ENCODE measurements at regions not wholly inside any gene's neighbourhood (a gene's known extent, or its start where the extent isn't known, plus 50 kb on each side); places are given as distances from the start of the nearest gene placed in this dataset.

GRCh38 chr17:51365090-51365489, 104.7 kb downstream of the UTP18 start:
- Histone ChIP-seq H3F3A (replicated peaks; ENCODE audit: low read depth) (no peaks in the 10 kb centered on the region), H4K20me1 (replicated peaks; ENCODE audit: insufficient read depth) (no peaks in the 10 kb centered on the region), H3K36me3 (ENCODE audit: insufficient read depth) (no peaks in the 10 kb centered on the region), H3K4me3 (no peak overlapping the region), H3K27me3 (ENCODE audit: insufficient read depth) (no peaks in the 10 kb centered on the region), H2AFZ (no peak overlapping the region), H3K4me1 (ENCODE audit: insufficient read depth) (peaks cover 14% of the 10 kb centered on the region), H3K27ac (ENCODE audit: low read depth) (no peak overlapping the region), H3K9me2 (ENCODE audit: insufficient read depth) (peaks cover 7% of the 10 kb centered on the region; the same call in 1 of the 2 replicates), H3K79me2 (replicated peaks; ENCODE audit: insufficient read depth) (no peaks in the 10 kb centered on the region), H3K4me2 (no peak overlapping the region)
- H3K36me3 Mint-ChIP-seq (ENCODE audit: low read depth) = peaks cover 6% of the 10 kb centered on the region; the same call in 1 of the 3 replicates
- peaks cover 15% of the 10 kb centered on the region for H3K9me3 Mint-ChIP-seq
- H3K27me3 Mint-ChIP-seq (ENCODE audit: insufficient read depth, low read depth, poor library complexity) = peaks cover 2% of the 10 kb centered on the region
- no peak overlapping the region for H3K27ac Mint-ChIP-seq
- TF ChIP-seq, protein P1, sequence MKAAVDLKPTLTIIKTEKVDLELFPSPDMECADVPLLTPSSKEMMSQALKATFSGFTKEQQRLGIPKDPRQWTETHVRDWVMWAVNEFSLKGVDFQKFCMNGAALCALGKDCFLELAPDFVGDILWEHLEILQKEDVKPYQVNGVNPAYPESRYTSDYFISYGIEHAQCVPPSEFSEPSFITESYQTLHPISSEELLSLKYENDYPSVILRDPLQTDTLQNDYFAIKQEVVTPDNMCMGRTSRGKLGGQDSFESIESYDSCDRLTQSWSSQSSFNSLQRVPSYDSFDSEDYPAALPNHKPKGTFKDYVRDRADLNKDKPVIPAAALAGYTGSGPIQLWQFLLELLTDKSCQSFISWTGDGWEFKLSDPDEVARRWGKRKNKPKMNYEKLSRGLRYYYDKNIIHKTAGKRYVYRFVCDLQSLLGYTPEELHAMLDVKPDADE (IDR thresholded peaks at IDR 0.05) = no peak
- TF ChIP-seq EZH2phosphoT487 (IDR thresholded peaks at IDR 0.05; ENCODE audit: unreplicated experiment) (no peak), ZNF331 (CRISPR knock-in tag; IDR thresholded peaks at IDR 0.05; ENCODE audit: low read depth) (no peak), ZNF114 (CRISPR knock-in tag; IDR thresholded peaks at IDR 0.05) (no peak), POLR2AphosphoS5 (IDR thresholded peaks at IDR 0.05; ENCODE audit: low read depth) (no peak), REST (IDR thresholded peaks at IDR 0.05; ENCODE audit: unreplicated experiment) (no peak), NANOG (IDR thresholded peaks at IDR 0.05; ENCODE audit: borderline replicate concordance) (no peak), CREB1 (CRISPR knock-in tag; IDR thresholded peaks at IDR 0.05; ENCODE audit: low read depth) (no peak), JUNB (IDR thresholded peaks at IDR 0.05; ENCODE audit: unreplicated experiment) (no peak), EZH2 (IDR thresholded peaks at IDR 0.05; ENCODE audit: low read depth, unreplicated experiment) (no peak), STAT1 (IDR thresholded peaks at IDR 0.05; ENCODE audit: unreplicated experiment) (no peak)
- TF ChIP-seq, protein P2, sequence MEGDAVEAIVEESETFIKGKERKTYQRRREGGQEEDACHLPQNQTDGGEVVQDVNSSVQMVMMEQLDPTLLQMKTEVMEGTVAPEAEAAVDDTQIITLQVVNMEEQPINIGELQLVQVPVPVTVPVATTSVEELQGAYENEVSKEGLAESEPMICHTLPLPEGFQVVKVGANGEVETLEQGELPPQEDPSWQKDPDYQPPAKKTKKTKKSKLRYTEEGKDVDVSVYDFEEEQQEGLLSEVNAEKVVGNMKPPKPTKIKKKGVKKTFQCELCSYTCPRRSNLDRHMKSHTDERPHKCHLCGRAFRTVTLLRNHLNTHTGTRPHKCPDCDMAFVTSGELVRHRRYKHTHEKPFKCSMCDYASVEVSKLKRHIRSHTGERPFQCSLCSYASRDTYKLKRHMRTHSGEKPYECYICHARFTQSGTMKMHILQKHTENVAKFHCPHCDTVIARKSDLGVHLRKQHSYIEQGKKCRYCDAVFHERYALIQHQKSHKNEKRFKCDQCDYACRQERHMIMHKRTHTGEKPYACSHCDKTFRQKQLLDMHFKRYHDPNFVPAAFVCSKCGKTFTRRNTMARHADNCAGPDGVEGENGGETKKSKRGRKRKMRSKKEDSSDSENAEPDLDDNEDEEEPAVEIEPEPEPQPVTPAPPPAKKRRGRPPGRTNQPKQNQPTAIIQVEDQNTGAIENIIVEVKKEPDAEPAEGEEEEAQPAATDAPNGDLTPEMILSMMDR (conservative IDR thresholded peaks at IDR 0.05; ENCODE audit: low read depth in 2 of 2) = no peak
- TF ChIP-seq, protein P3, sequence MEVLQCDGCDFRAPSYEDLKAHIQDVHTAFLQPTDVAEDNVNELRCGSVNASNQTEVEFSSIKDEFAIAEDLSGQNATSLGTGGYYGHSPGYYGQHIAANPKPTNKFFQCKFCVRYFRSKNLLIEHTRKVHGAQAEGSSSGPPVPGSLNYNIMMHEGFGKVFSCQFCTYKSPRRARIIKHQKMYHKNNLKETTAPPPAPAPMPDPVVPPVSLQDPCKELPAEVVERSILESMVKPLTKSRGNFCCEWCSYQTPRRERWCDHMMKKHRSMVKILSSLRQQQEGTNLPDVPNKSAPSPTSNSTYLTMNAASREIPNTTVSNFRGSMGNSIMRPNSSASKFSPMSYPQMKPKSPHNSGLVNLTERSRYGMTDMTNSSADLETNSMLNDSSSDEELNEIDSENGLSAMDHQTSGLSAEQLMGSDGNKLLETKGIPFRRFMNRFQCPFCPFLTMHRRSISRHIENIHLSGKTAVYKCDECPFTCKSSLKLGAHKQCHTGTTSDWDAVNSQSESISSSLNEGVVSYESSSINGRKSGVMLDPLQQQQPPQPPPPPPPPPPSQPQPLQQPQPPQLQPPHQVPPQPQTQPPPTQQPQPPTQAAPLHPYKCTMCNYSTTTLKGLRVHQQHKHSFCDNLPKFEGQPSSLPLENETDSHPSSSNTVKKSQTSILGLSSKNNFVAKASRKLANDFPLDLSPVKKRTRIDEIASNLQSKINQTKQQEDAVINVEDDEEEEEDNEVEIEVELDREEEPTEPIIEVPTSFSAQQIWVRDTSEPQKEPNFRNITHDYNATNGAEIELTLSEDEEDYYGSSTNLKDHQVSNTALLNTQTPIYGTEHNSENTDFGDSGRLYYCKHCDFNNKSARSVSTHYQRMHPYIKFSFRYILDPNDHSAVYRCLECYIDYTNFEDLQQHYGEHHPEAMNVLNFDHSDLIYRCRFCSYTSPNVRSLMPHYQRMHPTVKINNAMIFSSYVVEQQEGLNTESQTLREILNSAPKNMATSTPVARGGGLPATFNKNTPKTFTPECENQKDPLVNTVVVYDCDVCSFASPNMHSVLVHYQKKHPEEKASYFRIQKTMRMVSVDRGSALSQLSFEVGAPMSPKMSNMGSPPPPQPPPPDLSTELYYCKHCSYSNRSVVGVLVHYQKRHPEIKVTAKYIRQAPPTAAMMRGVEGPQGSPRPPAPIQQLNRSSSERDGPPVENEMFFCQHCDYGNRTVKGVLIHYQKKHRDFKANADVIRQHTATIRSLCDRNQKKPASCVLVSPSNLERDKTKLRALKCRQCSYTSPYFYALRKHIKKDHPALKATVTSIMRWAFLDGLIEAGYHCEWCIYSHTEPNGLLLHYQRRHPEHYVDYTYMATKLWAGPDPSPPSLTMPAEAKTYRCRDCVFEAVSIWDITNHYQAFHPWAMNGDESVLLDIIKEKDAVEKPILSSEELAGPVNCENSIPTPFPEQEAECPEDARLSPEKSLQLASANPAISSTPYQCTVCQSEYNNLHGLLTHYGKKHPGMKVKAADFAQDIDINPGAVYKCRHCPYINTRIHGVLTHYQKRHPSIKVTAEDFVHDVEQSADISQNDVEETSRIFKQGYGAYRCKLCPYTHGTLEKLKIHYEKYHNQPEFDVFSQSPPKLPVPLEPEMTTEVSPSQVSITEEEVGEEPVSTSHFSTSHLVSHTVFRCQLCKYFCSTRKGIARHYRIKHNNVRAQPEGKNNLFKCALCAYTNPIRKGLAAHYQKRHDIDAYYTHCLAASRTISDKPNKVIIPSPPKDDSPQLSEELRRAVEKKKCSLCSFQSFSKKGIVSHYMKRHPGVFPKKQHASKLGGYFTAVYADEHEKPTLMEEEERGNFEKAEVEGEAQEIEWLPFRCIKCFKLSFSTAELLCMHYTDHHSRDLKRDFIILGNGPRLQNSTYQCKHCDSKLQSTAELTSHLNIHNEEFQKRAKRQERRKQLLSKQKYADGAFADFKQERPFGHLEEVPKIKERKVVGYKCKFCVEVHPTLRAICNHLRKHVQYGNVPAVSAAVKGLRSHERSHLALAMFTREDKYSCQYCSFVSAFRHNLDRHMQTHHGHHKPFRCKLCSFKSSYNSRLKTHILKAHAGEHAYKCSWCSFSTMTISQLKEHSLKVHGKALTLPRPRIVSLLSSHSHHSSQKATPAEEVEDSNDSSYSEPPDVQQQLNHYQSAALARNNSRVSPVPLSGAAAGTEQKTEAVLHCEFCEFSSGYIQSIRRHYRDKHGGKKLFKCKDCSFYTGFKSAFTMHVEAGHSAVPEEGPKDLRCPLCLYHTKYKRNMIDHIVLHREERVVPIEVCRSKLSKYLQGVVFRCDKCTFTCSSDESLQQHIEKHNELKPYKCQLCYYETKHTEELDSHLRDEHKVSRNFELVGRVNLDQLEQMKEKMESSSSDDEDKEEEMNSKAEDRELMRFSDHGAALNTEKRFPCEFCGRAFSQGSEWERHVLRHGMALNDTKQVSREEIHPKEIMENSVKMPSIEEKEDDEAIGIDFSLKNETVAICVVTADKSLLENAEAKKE (CRISPR knock-in tag; IDR thresholded peaks at IDR 0.05) = no peak
- H3K4me1 Mint-ChIP-seq = peaks cover 24% of the 10 kb centered on the region
- H3K4me3 Mint-ChIP-seq = no peak overlapping the region
- DNase-seq (ENCODE audit: low spot score) = no peak
- ATAC-seq = no peak
